Progenitor cell of endocrine pancreas (in vitro differentiated cells): ENCODE measurements at regions not wholly inside any gene's neighbourhood (a gene's known extent, or its start where the extent isn't known, plus 50 kb on each side); places are given as distances from the start of the nearest gene placed in this dataset.

Source experiments
- DNase-seq: peaks from one replicate; pipeline ENCODE4 v3.0.0; 2021; ENCODE audit warnings: low spot score; ENCODE audit not compliant: unreplicated experiment
- H3K27ac Mint-ChIP-seq: 2 replicates; pipeline ENCODE4 v1.8.0; 2021; ENCODE audit warnings: mild to moderate bottlenecking, moderate library complexity, mixed read lengths
- H3K27me3 Mint-ChIP-seq: 2 replicates; pipeline ENCODE4 v1.8.0; 2021; ENCODE audit warnings: mixed read lengths
- H3K36me3 Mint-ChIP-seq: 2 replicates; pipeline ENCODE4 v1.8.0; 2022; ENCODE audit warnings: mixed read lengths; ENCODE audit not compliant: insufficient read depth
- H3K4me1 Mint-ChIP-seq: 2 replicates; pipeline ENCODE4 v1.8.0; 2021; ENCODE audit warnings: low read depth, mixed read lengths
- H3K4me3 Mint-ChIP-seq: 2 replicates; pipeline ENCODE4 v1.8.0; 2021; ENCODE audit warnings: low read depth, mild to moderate bottlenecking, moderate library complexity, mixed read lengths
- H3K9me3 Mint-ChIP-seq: 2 replicates; pipeline ENCODE4 v1.8.0; 2021; ENCODE audit warnings: low read depth, mixed read lengths
- TF ChIP-seq, protein P1 (sequence below): fragments of 200-600 bp; sonication (generic); IDR thresholded peaks from one replicate; pipeline ENCODE4 v1.5.0; 2021; ENCODE audit warnings: antibody characterized with exemption, mild to moderate bottlenecking; ENCODE audit not compliant: unreplicated experiment

DNA sequence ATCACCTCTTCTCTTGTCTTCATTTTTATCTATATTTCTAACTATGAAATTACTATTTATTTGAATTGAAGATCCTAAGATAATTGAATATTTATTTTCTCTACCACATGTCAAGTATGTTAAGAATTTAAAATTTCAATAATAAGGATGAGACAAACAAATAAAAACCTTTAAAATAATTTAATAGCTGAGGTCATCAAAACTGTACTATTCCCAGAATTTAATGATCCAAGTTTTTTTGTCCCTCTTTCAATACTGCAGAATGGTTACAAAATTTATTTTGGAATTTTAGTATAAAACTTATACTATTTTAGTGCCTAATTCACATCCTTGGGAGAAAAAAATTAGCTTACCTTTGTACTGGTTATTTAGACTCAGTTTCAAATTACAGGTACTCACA lies 774.9 kb downstream of the ROBO2 start:
- TF ChIP-seq, protein P1, sequence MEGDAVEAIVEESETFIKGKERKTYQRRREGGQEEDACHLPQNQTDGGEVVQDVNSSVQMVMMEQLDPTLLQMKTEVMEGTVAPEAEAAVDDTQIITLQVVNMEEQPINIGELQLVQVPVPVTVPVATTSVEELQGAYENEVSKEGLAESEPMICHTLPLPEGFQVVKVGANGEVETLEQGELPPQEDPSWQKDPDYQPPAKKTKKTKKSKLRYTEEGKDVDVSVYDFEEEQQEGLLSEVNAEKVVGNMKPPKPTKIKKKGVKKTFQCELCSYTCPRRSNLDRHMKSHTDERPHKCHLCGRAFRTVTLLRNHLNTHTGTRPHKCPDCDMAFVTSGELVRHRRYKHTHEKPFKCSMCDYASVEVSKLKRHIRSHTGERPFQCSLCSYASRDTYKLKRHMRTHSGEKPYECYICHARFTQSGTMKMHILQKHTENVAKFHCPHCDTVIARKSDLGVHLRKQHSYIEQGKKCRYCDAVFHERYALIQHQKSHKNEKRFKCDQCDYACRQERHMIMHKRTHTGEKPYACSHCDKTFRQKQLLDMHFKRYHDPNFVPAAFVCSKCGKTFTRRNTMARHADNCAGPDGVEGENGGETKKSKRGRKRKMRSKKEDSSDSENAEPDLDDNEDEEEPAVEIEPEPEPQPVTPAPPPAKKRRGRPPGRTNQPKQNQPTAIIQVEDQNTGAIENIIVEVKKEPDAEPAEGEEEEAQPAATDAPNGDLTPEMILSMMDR: no peak
- Mint-ChIP-seq H3K9me3 (no peaks in the 10 kb centered on the region), H3K4me3 (no peak overlapping the region), H3K27me3 (no peaks in the 10 kb centered on the region), H3K27ac (no peak overlapping the region), H3K4me1 (no peaks in the 10 kb centered on the region), H3K36me3 (no peaks in the 10 kb centered on the region)
- no peak for DNase-seq

DNA sequence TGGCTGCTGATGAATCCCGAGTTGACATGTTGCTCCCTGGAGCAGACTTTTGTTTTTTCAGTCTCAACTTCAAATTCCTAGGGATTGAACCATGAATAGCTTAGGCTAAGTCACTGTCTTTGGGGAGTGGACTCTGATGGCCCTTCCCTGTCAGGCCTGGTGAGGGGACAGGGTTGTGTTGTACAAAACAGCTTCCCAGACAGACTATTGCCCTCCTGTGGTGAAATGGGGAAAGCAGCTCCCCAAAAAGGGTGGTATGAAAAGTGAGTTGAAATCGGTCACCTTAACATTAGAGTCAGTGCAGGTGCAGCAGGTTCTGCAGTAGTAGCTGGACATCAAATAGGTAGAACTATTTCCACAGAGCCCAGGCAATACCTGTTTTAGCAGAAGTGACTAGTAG lies 775.6 kb downstream of the ROBO2 start:
- TF ChIP-seq, protein P1: peak; percentile 44
- H3K36me3 Mint-ChIP-seq: no peaks in the 10 kb centered on the region
- H3K9me3 Mint-ChIP-seq: no peaks in the 10 kb centered on the region
- no peaks in the 10 kb centered on the region for H3K4me1 Mint-ChIP-seq
- no peak overlapping the region for H3K4me3 Mint-ChIP-seq
- no peak for DNase-seq
- no peaks in the 10 kb centered on the region for H3K27me3 Mint-ChIP-seq
- no peak overlapping the region for H3K27ac Mint-ChIP-seq

DNA sequence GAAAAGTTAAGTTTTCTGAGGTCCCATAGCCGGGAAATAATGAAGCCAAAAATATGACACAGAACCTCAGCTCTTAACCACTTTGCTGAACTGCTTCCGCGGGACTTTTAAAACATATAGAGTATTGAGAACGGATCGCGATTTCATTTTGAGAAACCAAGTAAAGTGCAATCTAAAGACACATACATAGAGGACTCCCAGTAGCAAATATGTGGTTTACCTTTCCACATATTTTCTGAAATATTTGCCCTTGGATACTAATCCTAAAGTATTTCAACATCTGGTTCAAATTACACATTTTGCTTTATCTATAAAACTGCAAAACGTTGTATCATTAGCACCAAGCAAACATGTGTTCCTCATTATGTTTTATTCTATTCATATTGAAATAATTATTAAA lies 776.5 kb downstream of the ROBO2 start:
- DNase-seq: no peak
- Mint-ChIP-seq H3K36me3 (no peaks in the 10 kb centered on the region), H3K27ac (no peak overlapping the region), H3K4me1 (no peaks in the 10 kb centered on the region), H3K27me3 (no peaks in the 10 kb centered on the region), H3K4me3 (no peak overlapping the region), H3K9me3 (no peaks in the 10 kb centered on the region)
- TF ChIP-seq, protein P1: no peak

DNA sequence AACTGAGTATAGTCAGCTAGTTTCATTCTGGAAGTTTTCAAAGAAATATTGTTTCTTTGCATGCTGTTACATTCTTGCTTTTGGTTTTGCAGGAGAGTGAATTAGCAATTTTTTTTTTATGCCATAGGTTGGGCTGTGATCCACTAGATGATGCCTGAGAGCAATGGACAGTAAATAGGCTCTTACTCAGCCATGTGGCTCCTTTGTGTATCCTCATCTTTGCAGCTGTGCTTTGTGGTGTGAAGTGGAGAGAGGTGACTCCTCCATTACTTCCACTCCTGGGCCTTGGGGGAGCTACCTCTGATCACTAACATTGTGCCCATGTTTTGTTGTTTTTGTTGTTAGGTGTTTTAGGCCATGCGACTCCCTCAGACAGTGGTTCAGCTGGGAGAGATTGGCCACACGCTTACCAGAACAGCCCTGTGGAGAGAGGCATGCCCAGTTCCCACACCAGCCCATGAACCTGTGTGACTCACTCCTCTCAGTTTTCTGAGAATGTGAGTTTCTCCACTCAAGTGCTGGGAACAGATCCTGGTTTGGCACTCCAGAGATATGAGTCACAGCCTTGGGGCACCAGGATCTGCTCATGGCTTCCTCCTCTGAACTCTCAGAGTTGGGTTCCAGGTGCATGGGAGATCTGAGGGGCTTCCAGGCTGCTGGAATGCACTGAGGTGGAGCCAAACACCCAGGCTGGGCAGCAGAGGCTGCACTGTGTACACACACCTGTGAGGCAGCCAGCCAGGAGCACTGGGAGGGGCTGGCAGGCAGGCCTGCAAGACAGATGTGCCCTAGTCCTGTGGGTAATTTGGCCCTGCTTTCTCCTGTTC lies 785.3 kb downstream of the ROBO2 start:
- Mint-ChIP-seq H3K27me3 (no peaks in the 10 kb centered on the region), H3K4me3 (no peak overlapping the region), H3K4me1 (peaks cover 6% of the 10 kb centered on the region), H3K27ac (peak overlapping the region; percentile 47), H3K36me3 (no peaks in the 10 kb centered on the region), H3K9me3 (peaks cover 21% of the 10 kb centered on the region)
- TF ChIP-seq, protein P1: no peak
- DNase-seq: no peak

DNA sequence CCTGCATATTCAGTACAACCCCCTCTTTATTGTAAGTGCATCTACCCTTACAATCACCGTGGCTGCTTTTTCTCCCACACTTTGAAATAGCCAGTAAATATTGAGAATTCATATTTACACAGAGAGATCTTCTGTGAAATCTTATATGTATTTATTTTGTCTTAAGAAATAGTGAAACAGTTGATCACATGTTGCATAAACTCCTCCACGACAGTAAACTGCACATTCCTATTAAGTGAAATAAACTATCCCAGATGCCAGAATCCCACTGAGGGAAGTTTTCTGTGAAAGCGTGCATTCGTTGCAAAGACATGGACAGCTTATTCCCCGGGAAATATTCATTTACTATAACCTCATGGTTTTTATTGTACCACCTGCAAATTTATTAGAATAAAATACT lies 796.0 kb downstream of the ROBO2 start:
- DNase-seq: no peak
- H3K27ac Mint-ChIP-seq: no peak overlapping the region
- no peaks in the 10 kb centered on the region for H3K36me3 Mint-ChIP-seq
- peaks cover 6% of the 10 kb centered on the region for H3K9me3 Mint-ChIP-seq
- TF ChIP-seq, protein P1: no peak
- no peaks in the 10 kb centered on the region for H3K4me1 Mint-ChIP-seq
- H3K4me3 Mint-ChIP-seq: no peak overlapping the region
- no peaks in the 10 kb centered on the region for H3K27me3 Mint-ChIP-seq
